DND-41 (cell line): ENCODE measurements at regions not wholly inside any gene's neighbourhood (a gene's known extent, or its start where the extent isn't known, plus 50 kb on each side); places are given as distances from the start of the nearest gene placed in this dataset.

ENCODE experiments used
- ATAC-seq: fragments of 200-7000 bp; cut with Tn5 transposase; 3 replicates; pipeline ENCODE4 v1.9.1; 2021; ENCODE audit warnings: low read depth; ENCODE audit not compliant: insufficient read depth
- DNase-seq: peaks from one replicate; pipeline ENCODE4 v3.0.0-alpha.2; 2020
- H2AFZ ChIP-seq: 2 replicates; pipeline ENCODE4 v1.6.0; 2012; ENCODE audit warnings: low read depth, low read length
- H3K27ac ChIP-seq: 2 replicates; pipeline ENCODE4 v1.5.1; 2012; ENCODE audit warnings: low read length, inconsistent platforms
- H3K27me3 ChIP-seq: fragments of 200-600 bp; sonication (generic); 2 replicates; pipeline ENCODE4 v1.6.0; 2012; ENCODE audit warnings: low read length, mild to moderate bottlenecking, inconsistent platforms; ENCODE audit not compliant: insufficient read depth, poor library complexity
- H3K36me3 ChIP-seq: 2 replicates; pipeline ENCODE4 v1.5.1; 2012; ENCODE audit warnings: low read length, inconsistent platforms; ENCODE audit not compliant: insufficient read depth
- H3K4me1 ChIP-seq: 2 replicates; pipeline ENCODE4 v1.5.1; 2012; ENCODE audit warnings: mild to moderate bottlenecking, low read length; ENCODE audit not compliant: insufficient read depth
- H3K4me2 ChIP-seq: 2 replicates; pipeline ENCODE4 v1.6.0; 2012; ENCODE audit warnings: mild to moderate bottlenecking, moderate library complexity, low read length, inconsistent platforms; ENCODE audit not compliant: insufficient read depth
- H3K4me3 ChIP-seq, 2 experiments: fragments of 200-600 bp in 1 of 2; shearing (Covaris generic) in 1 of 2; 2 replicates each; pipeline ENCODE4 v1.5.1; 2012 to 2016; ENCODE audit warnings: inconsistent platforms in 2 of 2, low read length in 2 of 2, mild to moderate bottlenecking in 2 of 2, low read depth in 1 of 2, moderate library complexity in 1 of 2
- H3K79me2 ChIP-seq: 2 replicates; pipeline ENCODE4 v1.6.0; 2012; ENCODE audit warnings: low read length, inconsistent platforms; ENCODE audit not compliant: insufficient read depth
- H3K9ac ChIP-seq: 2 replicates; pipeline ENCODE4 v1.6.0; 2012; ENCODE audit warnings: low read depth, mild to moderate bottlenecking, inconsistent platforms, low read length, moderate library complexity
- H3K9me3 ChIP-seq: 2 replicates; pipeline ENCODE4 v1.5.1; 2012; ENCODE audit warnings: low read length, moderate library complexity, mild to moderate bottlenecking, inconsistent platforms; ENCODE audit not compliant: insufficient read depth, severe bottlenecking
- H4K20me1 ChIP-seq: 2 replicates; pipeline ENCODE4 v1.6.0; 2012; ENCODE audit warnings: low read length; ENCODE audit not compliant: insufficient read depth
- EZH2 ChIP-seq: IDR thresholded peaks from 3 replicates; pipeline ENCODE4 v1.6.1; 2012; ENCODE audit warnings: borderline replicate concordance, low read depth, mild to moderate bottlenecking, moderate library complexity, low read length, inconsistent platforms; ENCODE audit not compliant: severe bottlenecking
- TF ChIP-seq, protein P1 (sequence below): IDR thresholded peaks from 2 replicates; pipeline ENCODE4 v1.5.1; 2012; ENCODE audit warnings: borderline replicate concordance, low read length, moderate library complexity, mild to moderate bottlenecking; ENCODE audit not compliant: poor library complexity, severe bottlenecking; ENCODE audit errors: extremely low read depth

DNA sequence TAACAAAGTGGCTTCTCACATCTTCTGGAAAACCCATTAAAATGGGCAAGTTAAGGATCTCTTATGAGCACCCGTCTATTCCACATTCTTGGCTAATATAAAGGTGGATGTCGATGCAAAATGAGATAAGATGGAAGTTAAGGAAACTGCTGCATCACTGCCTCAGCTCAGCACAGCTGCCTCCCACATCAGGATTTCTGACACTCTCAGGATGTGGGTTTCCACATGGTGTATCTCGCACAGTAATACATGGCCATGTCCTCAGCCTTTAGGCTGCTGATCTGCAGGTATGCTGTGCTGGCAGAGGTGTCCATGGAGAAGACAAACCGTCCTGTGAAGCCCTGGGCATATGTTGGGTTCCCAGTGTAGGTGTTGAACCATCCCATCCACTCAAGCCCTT, 1348.0 kb downstream of the TMEM121 start:
- H3K9ac ChIP-seq, result peak overlapping the region; percentile 52
- H4K20me1 ChIP-seq, result no peaks in the 10 kb centered on the region
- DNase-seq (peak; percentile 77), ATAC-seq (peak; percentile 72)
- H3K36me3 ChIP-seq, result no peaks in the 10 kb centered on the region
- no peak overlapping the region for H3K4me3 ChIP-seq
- peak overlapping the region; percentile 36; the same call in 1 of the 2 replicates for H3K4me2 ChIP-seq
- H3K4me1 ChIP-seq, result peaks cover 68% of the 10 kb centered on the region
- peak overlapping the region; percentile 93 for H3K27ac ChIP-seq
- H3K79me2 ChIP-seq, result no peaks in the 10 kb centered on the region
- H3K27me3 ChIP-seq, result no peaks in the 10 kb centered on the region
- no peak for TF ChIP-seq EZH2
- TF ChIP-seq, protein P1, sequence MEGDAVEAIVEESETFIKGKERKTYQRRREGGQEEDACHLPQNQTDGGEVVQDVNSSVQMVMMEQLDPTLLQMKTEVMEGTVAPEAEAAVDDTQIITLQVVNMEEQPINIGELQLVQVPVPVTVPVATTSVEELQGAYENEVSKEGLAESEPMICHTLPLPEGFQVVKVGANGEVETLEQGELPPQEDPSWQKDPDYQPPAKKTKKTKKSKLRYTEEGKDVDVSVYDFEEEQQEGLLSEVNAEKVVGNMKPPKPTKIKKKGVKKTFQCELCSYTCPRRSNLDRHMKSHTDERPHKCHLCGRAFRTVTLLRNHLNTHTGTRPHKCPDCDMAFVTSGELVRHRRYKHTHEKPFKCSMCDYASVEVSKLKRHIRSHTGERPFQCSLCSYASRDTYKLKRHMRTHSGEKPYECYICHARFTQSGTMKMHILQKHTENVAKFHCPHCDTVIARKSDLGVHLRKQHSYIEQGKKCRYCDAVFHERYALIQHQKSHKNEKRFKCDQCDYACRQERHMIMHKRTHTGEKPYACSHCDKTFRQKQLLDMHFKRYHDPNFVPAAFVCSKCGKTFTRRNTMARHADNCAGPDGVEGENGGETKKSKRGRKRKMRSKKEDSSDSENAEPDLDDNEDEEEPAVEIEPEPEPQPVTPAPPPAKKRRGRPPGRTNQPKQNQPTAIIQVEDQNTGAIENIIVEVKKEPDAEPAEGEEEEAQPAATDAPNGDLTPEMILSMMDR, result no peak
- no peak overlapping the region for H2AFZ ChIP-seq
- no peaks in the 10 kb centered on the region for H3K9me3 ChIP-seq

DNA sequence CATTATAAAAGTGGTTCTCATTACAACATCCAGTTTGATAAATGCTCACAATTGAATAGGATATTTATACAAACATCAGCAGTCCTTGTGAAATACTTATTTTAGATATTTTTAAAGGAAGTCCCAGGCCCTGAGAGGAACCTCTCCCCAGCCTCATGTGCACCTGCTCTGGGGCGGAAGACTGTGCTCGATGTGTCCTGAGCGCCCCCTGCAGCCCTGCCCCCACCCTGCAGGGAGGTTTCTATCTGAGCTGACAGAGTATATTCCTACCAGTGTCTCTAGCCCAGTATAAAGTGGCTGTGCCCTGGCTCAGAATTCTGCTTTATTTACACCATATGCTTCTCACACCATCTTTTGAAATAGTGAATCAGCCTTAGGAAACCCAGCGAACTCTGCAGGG, 1349.1 kb downstream of the TMEM121 start:
- peak; percentile 81 for DNase-seq
- Histone ChIP-seq H2AFZ (no peak overlapping the region), H3K9me3 (no peaks in the 10 kb centered on the region)

DNA sequence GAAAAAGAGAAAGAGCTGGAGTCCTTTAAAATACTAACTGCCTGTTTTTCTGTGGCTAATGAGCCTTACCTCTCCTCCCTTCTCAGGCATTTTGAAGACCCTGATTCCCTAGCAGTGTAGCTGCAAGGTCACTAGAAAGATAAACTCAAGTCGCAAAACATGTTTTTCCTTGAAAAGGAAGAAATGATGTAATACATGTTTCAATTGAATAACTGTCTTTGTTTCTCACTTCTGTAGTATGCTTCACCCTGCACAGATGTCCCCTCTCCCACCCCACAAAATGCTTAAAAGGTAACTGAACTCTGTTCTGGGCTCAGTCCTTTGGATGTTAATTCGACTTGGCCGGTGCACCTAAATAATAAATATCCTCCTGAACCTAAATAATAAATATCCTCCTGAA, 1350.3 kb downstream of the TMEM121 start:
- H3K27me3 ChIP-seq, result no peaks in the 10 kb centered on the region
- no peaks in the 10 kb centered on the region for H3K79me2 ChIP-seq
- no peaks in the 10 kb centered on the region for H4K20me1 ChIP-seq
- H3K9ac ChIP-seq, result peak overlapping the region; percentile 37; the same call in 1 of the 2 replicates
- H3K4me3 ChIP-seq, result no peak overlapping the region
- H3K9me3 ChIP-seq, result no peaks in the 10 kb centered on the region
- peaks cover 68% of the 10 kb centered on the region for H3K4me1 ChIP-seq
- no peaks in the 10 kb centered on the region for H3K36me3 ChIP-seq
- ATAC-seq (no peak), DNase-seq (no peak)
- H3K27ac ChIP-seq, result peak overlapping the region; percentile 82
- no peak overlapping the region for H3K4me2 ChIP-seq
- H2AFZ ChIP-seq, result no peak overlapping the region
- TF ChIP-seq, protein P1, result no peak
- no peak for TF ChIP-seq EZH2

More for the DNA sequence above, 1349.1 kb downstream of the TMEM121 start:
- Histone ChIP-seq H3K4me3 (no peak overlapping the region), H3K27ac (peak overlapping the region; percentile 93), H3K27me3 (no peaks in the 10 kb centered on the region), H3K9ac (peak overlapping the region; percentile 37; the same call in 1 of the 2 replicates), H3K36me3 (no peaks in the 10 kb centered on the region), H3K4me1 (peaks cover 68% of the 10 kb centered on the region), H3K4me2 (no peak overlapping the region), H3K79me2 (no peaks in the 10 kb centered on the region), H4K20me1 (no peaks in the 10 kb centered on the region)
- ATAC-seq, result peak; percentile 34
- TF ChIP-seq, protein P1, result peak; percentile 84
- no peak for TF ChIP-seq EZH2
